Prostate gland (tissue), 2 donors: ENCODE measurements at regions not wholly inside any gene's neighbourhood (a gene's known extent, or its start where the extent isn't known, plus 50 kb on each side); places are given as distances from the start of the nearest gene placed in this dataset.

Experiments used
- CTCF ChIP-seq, 4 experiments: fragments of 200-600 bp in 2 of 4; fragments of 450-650 bp in 2 of 4; sonication (generic) in 2 of 4; IDR thresholded peaks; 1 replicate in 3 of 4; 2 replicates in 1 of 4; pipeline ENCODE4 v1.5.1; 2016 to 2019; ENCODE audit warnings: antibody characterized with exemption in 4 of 4, mild to moderate bottlenecking in 2 of 4, moderate library complexity in 2 of 4
- POLR2AphosphoS5 ChIP-seq: sonication (generic); formaldehyde crosslinking; IDR thresholded peaks from one replicate; pipeline ENCODE4 v1.6.1; 2017; ENCODE audit warnings: antibody characterized with exemption

- TF ChIP-seq CTCF (IDR thresholded peaks at IDR 0.05) (no peak), POLR2AphosphoS5 (no peak)
Measured at GRCh38 chr9:79221084-79221483, 350.7 kb upstream of the TLE4 start.
